T-helper 22 cell (primary cell): ENCODE measurements at regions not wholly inside any gene's neighbourhood (a gene's known extent, or its start where the extent isn't known, plus 50 kb on each side); places are given as distances from the start of the nearest gene placed in this dataset.
A peak's percentile ranks its signal among the peaks of the same experiment; 100 is the strongest.
"Not testable (repeated sequence)": the region's sequence is repeated elsewhere in the genome, so short reads cannot be mapped to it uniquely, and the experiment has no call there.

Source experiments
- DNase-seq: peaks from one replicate; pipeline ENCODE4 v3.0.0-alpha.2; 2020; ENCODE audit warnings: low read depth

- DNase-seq = not testable (repeated sequence)
These were observed 174.8 kb upstream of the NBPF9 start for GRCh38 chr1:149278156-149278555.

- not testable (repeated sequence) for DNase-seq
These were observed 175.7 kb upstream of the NBPF9 start for GRCh38 chr1:149279015-149279414.

GRCh38 chr1:149279512-149279911 lies 176.2 kb upstream of the NBPF9 start:
- DNase-seq = not testable (repeated sequence)

- not testable (repeated sequence) for DNase-seq
These were observed 181.4 kb upstream of the NBPF9 start for GRCh38 chr1:149284773-149285172.

GRCh38 chr1:149285205-149285604 lies 181.9 kb upstream of the NBPF9 start:
- DNase-seq = not testable (repeated sequence)

GRCh38 chr1:149285638-149286037 lies 182.3 kb upstream of the NBPF9 start:
- peak; percentile 15 for DNase-seq

GRCh38 chr1:149288580-149288979 lies 185.2 kb upstream of the NBPF9 start:
- not testable (repeated sequence) for DNase-seq

GRCh38 chr1:149300478-149301218 lies 174.2 kb upstream of the NBPF19 start:
- not testable (repeated sequence) for DNase-seq

- not testable (repeated sequence) for DNase-seq
These were observed 173.6 kb upstream of the NBPF19 start for GRCh38 chr1:149301282-149301681.

GRCh38 chr1:149304796-149305195 lies 170.0 kb upstream of the NBPF19 start:
- DNase-seq = not testable (repeated sequence)

- DNase-seq = not testable (repeated sequence)
These were observed 167.2 kb upstream of the NBPF19 start for GRCh38 chr1:149307640-149308039.

GRCh38 chr1:149314921-149315320 lies 159.9 kb upstream of the NBPF19 start:
- not testable (repeated sequence) for DNase-seq

- DNase-seq = not testable (repeated sequence)
These were observed 153.7 kb upstream of the NBPF19 start for GRCh38 chr1:149320971-149321731.

GRCh38 chr1:149321732-149322016 lies 153.2 kb upstream of the NBPF19 start:
- not testable (repeated sequence) for DNase-seq

- DNase-seq = not testable (repeated sequence)
These were observed 144.8 kb upstream of the NBPF19 start for GRCh38 chr1:149330081-149330335.

GRCh38 chr1:149336082-149336481 lies 138.8 kb upstream of the NBPF19 start:
- DNase-seq = not testable (repeated sequence)

- DNase-seq = not testable (repeated sequence)
These were observed 136.6 kb upstream of the NBPF19 start for GRCh38 chr1:149338221-149338691.

- DNase-seq = not testable (repeated sequence)
These were observed 136.1 kb upstream of the NBPF19 start for GRCh38 chr1:149338698-149339097.

- DNase-seq = not testable (repeated sequence)
These were observed 125.4 kb upstream of the NBPF19 start for GRCh38 chr1:149349448-149349847.

GRCh38 chr1:149352205-149352604 lies 122.6 kb upstream of the NBPF19 start:
- not testable (repeated sequence) for DNase-seq

- DNase-seq = not testable (repeated sequence)
These were observed 120.3 kb upstream of the NBPF19 start for GRCh38 chr1:149354579-149354978.

GRCh38 chr1:149355748-149356147 lies 119.1 kb upstream of the NBPF19 start:
- DNase-seq = not testable (repeated sequence)

GRCh38 chr1:149356152-149356551 lies 118.7 kb upstream of the NBPF19 start:
- not testable (repeated sequence) for DNase-seq
